H1 (cell line): ENCODE measurements at regions not wholly inside any gene's neighbourhood (a gene's known extent, or its start where the extent isn't known, plus 50 kb on each side); places are given as distances from the start of the nearest gene placed in this dataset.

Source experiments
- CTCF ChIP-seq, 3 experiments: IDR thresholded peaks; 1 replicate in 2 of 3; 2 replicates in 1 of 3; pipeline versions ENCODE4 v1.5.1 to v1.6.1; 2011; ENCODE audit warnings: low read length in 3 of 3, mild to moderate bottlenecking in 3 of 3, inconsistent platforms in 2 of 3, low read depth in 1 of 3, moderate library complexity in 1 of 3; ENCODE audit not compliant: insufficient read depth in 1 of 3; ENCODE audit errors: control extremely low read depth in 1 of 3
- FOSL1 ChIP-seq: IDR thresholded peaks from 2 replicates; pipeline ENCODE4 v1.6.1; 2011; ENCODE audit warnings: mild to moderate bottlenecking, low read depth, low read length, moderate library complexity; ENCODE audit not compliant: insufficient read depth

DNA sequence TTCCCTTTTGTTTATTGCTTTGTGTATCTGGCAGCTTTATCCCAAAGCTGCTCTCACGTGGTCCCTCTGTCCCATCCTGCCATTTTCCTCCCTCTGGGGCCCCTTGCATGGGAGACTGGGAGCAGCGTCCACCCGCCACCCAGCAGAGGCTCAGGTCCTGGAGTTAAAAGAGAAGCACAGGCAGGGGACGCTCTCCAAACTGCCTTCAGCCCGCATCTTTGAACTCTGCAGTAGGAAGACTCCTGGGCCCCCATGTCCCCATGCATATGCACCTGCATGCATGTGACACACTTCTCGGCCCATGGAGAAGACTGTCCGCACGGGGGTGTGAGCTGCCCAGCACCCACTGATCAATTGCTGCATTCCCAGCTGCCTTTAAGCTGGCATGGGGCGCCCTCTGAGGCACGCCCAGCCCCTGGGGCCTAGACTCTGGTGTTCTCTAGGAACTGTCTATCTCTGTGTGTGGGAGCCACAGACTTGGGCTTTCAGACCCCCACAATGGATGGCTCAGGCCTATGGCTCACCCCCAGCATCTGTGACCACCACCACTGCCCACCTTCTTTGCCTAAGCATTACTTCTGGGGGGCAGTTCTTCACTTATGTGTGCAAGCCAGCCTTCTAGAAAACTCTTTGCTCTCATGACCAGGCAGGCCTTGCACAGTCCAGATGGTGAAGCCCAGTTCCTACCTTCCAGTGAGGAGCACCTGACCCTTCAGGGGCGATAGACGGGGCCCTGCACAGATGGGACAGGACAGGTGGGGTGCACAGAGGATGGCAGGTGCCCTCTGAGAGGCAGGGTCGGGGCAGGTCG, 96.1 kb upstream of the DIO3 start (continued):
- no peak for TF ChIP-seq FOSL1
- TF ChIP-seq CTCF (IDR thresholded peaks at IDR 0.05; ENCODE audit: control extremely low read depth in 1 of 3, insufficient read depth in 1 of 3, low read depth in 1 of 3, low read length in 3 of 3): no peak
- TF ChIP-seq, all 59 proteins: peak for 0
